ENCODE measurements at regions not wholly inside any gene's neighbourhood (a gene's known extent, or its start where the extent isn't known, plus 50 kb on each side); places are given as distances from the start of the nearest gene placed in this dataset.
"Not testable (repeated sequence)": the region's sequence is repeated elsewhere in the genome, so short reads cannot be mapped to it uniquely, and the experiment has no call there.

- DNase-seq: no peak
Observed at GRCh38 chr3:147471741-147472140, 62.6 kb downstream of the ZIC1 start.

DNA sequence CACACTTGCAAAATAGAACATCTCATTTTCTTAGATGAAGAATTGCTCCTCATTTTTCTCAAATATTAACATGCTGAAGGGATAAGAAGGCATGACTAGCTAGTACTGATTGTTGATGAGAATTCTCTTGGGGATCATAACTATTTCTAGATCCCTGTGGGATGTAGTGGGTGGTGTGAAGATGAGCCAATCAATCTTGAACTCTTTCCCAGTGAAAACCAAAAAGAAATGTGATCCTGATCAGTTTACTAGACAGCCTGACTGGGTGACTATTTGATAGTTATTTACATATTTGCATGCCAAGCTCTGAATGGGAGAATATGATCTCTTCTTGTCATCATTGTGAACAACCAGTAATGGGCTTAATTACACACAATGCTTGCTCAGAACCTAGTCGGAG is 63.7 kb downstream of the ZIC1 start:
- no peak for DNase-seq

DNA sequence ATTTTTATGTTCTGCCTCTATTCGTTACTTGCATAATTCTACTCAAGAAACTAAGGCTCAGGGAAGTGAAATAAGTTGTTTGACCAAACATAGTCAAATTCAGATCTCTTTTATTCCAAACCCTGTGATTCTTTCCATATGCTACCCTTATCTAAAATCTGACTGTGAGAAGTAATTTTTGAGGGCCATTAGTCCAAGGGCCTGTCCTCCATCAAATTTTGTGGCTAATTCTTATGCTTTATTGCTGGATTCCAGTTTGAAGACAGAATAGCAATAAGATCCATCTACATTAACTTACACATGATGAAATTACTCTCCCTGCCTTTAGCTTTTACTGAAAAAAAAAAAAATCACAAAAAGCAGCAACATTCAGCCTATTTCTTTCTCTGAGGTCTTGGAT is 74.0 kb downstream of the ZIC1 start:
- no peak for DNase-seq

DNA sequence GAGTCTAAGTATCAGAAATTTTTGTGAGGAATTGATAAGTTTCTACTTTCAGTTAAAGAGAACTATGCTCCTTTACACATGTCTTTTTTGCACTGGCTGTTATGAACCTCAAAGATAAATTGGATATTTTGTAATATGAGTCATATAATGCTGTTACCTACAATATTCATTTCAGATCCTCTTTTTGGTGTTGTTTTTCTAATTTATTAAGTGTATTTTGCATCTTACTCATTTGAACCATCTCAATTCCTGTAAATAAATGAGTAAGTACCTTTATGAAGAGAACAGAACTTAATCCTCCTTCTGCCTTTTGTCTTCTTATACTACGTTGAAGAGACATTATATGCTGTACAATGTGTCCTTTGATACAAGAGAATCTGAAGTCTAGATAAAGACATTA is 74.4 kb downstream of the ZIC1 start:
- DNase-seq: no peak

- no peak for DNase-seq
Observed at GRCh38 chr3:147493065-147493464, 83.9 kb downstream of the ZIC1 start.

GRCh38 chr3:147493666-147494065 is 84.5 kb downstream of the ZIC1 start:
- no peak for DNase-seq

- no peak for DNase-seq
Observed at GRCh38 chr3:147497286-147497685, 88.1 kb downstream of the ZIC1 start.

GRCh38 chr3:147507638-147508286 is 98.6 kb downstream of the ZIC1 start:
- DNase-seq: no peak

GRCh38 chr3:147509448-147509847 is 100.3 kb downstream of the ZIC1 start:
- no peak for DNase-seq

DNA sequence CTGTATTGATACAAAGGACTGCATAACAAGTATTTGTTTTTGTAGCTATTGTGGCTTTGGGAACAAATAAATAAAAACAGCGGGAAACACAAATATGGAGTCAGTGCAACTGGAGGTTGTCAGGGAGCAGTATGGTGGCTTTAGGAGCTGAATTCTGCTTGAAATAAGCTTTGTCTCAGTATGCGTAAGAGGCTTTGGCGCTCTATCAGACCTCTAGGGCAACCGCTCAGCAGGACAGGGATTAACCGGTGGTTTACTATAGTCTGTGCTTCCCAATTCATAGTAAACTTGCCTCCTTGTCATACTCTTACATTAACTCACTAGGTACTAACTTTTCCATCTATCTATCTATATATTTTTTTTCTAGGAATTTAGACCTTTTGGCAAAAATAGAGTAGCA is 104.6 kb downstream of the ZIC1 start:
- no peak for DNase-seq

GRCh38 chr3:147514366-147515160 is 105.4 kb downstream of the ZIC1 start:
- DNase-seq: no peak

- DNase-seq: no peak
Observed at GRCh38 chr3:147518465-147518864, 109.3 kb downstream of the ZIC1 start.

DNA sequence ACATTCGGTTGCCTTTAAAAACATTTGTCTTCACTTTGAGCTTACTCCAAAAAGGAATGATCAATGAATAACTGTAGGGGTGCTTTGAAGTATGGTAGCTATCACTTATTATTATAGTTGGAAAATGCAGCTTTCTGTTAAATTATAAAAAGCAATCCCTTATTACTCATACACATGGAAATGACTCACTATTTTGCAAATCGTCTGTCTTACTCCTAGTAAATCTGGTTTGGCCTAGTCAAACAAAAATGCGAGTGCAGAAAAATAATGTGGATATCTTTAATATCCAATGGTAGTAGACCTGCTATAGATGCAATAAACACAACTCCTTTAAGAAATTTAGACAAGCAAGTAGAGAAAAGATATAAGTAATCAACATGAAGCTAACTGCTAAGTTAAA is 112.5 kb downstream of the ZIC1 start:
- no peak for DNase-seq

DNA sequence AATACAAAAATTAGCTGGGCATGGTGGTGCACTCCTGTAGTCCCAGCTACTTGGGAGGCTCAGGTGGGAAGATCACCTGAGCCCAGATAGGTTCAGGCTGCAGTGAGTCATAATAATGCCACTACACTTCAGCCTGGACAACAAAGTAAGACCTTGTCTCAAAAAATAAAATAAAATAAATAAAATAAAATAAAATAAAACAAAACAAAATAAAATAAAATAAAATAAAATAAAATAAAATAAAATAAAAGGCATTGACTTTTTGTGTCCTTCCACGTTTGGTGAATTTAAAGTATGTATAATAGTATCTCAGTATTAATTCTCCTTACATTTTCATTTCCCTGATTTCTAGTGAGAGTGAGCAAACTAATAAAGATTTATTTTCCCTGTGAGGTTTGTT is 113.6 kb downstream of the ZIC1 start:
- not testable (repeated sequence) for DNase-seq

DNA sequence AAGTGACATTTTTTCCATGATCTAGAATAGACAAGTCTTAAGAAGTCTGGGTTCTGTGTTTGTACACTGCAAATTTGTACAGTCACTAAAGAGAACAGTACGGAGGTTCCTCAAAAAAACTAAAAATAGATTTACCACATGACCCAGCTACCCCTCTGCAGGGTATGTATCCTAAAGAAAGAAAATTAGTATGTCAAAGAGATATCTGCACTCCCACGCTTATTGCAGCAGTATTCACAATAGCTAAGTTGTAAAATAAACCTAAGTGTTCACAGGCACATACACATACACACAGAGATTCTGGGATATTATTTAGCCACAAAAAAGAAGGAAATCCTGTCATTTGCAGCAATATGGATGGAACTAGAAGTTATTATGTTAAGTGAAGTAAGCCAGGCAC is 120.4 kb downstream of the ZIC1 start:
- no peak for DNase-seq

- DNase-seq: no peak
Observed at GRCh38 chr3:147538034-147538433, 128.9 kb downstream of the ZIC1 start.

DNA sequence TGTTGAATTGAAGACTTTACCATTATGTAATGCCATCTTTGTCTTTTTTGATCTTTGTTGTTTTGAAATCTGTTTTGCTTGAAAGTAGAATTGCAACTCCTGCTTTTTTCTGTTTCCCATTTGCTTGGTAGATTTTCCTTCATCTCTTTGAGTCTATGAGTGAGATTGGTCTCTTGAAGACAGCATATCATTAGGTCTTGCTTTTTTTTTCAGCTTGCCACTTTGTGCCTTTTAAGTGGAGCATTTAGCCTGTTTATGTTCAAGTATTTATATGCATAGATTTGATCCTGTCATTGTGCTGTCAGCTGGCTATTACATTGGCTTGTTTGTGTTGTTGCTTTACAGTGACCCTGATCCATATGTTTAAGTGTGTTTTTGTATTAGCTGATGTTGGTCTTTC is 131.8 kb downstream of the ZIC1 start:
- no peak for DNase-seq

GRCh38 chr3:147544290-147544689 is 135.1 kb downstream of the ZIC1 start:
- DNase-seq: no peak

- DNase-seq: no peak
Observed at GRCh38 chr3:147551491-147551890, 142.3 kb downstream of the ZIC1 start.

GRCh38 chr3:147554332-147554731 is 145.2 kb downstream of the ZIC1 start:
- no peak for DNase-seq

DNA sequence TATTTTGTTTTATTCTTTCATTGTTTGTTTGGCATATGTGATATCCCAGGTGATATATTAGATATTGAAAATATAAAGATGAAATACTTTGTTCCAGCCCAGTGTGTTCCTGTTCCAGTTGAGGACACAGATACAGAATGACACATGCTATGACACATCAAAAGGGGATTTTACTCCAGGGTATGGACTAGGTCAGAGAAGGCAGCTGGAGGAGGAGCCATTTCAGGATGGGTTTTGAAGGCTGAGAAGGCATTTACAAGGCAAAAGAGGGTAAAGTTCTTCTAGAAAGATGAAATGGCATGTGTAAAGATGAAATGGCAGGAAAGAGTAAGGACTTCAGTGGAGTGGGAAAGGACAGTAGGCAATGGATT is 163.8 kb downstream of the ZIC1 start:
- no peak for DNase-seq

DNA sequence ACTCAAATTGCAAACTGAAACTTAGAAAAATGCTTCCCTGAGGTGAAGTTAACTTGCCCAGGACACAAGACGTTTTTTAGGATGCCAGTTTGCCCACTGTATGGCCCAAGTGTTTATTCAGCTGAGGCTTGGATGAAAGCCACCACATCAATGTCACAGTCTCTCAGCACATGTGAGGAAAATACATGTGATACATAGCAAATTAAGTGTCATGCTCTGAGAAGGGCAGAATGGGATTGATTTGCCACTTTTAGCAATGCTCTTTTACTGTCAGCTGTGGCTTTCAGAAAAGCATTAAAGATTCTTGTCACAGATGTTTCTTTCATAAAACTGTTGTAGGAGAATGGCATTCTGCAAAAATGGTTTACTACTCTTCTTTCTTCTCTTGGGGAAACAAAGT is 165.5 kb downstream of the ZIC1 start:
- no peak for DNase-seq

- DNase-seq: no peak
Observed at GRCh38 chr3:147575391-147575790, 166.2 kb downstream of the ZIC1 start.

GRCh38 chr3:147582642-147583041 is 173.5 kb downstream of the ZIC1 start:
- DNase-seq: no peak

DNA sequence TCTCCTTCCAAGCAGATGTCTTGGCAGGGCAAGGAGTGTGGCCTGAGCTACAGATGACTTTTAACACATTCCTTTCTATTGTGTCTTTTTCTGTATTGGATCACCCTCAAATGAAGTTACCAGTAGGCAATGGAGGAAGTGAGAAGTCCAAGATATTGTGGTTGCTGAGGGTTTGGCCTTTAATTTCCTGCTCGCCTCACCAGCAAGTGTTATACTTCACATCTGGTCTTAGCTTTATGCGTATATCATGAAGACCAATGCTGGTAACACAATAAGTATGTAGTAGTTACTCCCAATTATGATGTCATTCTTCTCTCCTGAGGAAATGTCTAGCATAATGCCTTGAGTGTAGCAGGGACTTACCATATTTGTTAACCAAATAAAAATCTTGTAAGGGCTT is 179.9 kb downstream of the ZIC1 start:
- no peak for DNase-seq
